ENCODE measurements at regions not wholly inside any gene's neighbourhood (a gene's known extent, or its start where the extent isn't known, plus 50 kb on each side); places are given as distances from the start of the nearest gene placed in this dataset.

DNA sequence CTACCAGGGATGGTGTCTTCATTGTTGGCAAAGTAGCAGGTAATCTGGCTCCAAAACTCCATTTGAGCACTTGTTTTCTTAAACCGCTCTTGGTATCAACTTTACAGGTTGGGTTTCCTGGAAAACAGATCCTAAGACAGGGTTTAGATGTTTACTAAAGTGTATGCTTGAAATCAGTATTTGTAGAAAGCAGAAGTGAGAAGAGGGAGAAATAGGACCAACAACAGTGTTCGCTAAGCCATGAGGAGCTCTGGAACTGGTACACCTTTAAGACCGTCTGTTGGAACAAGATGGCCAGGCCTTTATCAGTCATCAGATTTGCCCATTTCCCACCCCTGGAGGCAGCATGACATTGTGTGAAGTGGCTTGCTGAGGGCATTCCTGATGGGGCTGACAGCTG, 171.0 kb upstream of the COL8A1 start:
- intact Hi-C loops (cut with DNase I; ENCODE audit: low total_unique reads): no loop called here
- H3K36me3 ChIP-seq: no peaks in the 10 kb centered on the region
- no peaks in the 10 kb centered on the region for H3K4me1 ChIP-seq
- no peak for DNase-seq
- H3K27ac ChIP-seq: no peak overlapping the region
- no peak overlapping the region for H3K4me3 ChIP-seq
- TF ChIP-seq POLR2A (IDR thresholded peaks at IDR 0.05): no peak
- TF ChIP-seq, protein P1, sequence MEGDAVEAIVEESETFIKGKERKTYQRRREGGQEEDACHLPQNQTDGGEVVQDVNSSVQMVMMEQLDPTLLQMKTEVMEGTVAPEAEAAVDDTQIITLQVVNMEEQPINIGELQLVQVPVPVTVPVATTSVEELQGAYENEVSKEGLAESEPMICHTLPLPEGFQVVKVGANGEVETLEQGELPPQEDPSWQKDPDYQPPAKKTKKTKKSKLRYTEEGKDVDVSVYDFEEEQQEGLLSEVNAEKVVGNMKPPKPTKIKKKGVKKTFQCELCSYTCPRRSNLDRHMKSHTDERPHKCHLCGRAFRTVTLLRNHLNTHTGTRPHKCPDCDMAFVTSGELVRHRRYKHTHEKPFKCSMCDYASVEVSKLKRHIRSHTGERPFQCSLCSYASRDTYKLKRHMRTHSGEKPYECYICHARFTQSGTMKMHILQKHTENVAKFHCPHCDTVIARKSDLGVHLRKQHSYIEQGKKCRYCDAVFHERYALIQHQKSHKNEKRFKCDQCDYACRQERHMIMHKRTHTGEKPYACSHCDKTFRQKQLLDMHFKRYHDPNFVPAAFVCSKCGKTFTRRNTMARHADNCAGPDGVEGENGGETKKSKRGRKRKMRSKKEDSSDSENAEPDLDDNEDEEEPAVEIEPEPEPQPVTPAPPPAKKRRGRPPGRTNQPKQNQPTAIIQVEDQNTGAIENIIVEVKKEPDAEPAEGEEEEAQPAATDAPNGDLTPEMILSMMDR (IDR thresholded peaks at IDR 0.05): no peak
- no peaks in the 10 kb centered on the region for H3K9me3 ChIP-seq
- H3K27me3 ChIP-seq: no peaks in the 10 kb centered on the region

DNA sequence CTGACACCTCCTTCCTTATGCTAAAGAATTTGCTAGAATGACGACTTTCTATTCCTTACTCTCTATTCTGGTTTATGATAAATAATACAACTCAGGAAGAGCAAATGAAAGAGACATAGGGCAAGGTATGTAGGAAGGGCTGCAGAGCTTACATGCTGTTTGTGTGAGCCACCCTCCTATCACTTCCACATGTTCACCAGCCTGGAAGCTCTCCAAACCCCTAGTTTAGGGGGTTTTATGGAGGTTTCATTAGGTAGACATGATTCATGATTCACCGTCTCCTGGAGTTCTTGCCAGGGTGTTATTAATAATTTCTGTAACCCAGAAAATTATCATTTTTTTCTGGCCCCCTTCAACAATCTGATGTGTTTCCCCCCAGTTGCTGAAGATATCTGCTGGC, 172.1 kb upstream of the COL8A1 start:
- Histone ChIP-seq H3K36me3 (no peaks in the 10 kb centered on the region), H3K27me3 (no peaks in the 10 kb centered on the region), H3K9me3 (no peaks in the 10 kb centered on the region), H3K27ac (no peak overlapping the region), H3K4me1 (no peaks in the 10 kb centered on the region), H3K4me3 (no peak overlapping the region)
- TF ChIP-seq POLR2A (IDR thresholded peaks at IDR 0.05): no peak
- TF ChIP-seq, protein P1 (IDR thresholded peaks at IDR 0.05): no peak
- intact Hi-C loops (cut with DNase I; ENCODE audit: low total_unique reads): no loop called here
- DNase-seq: no peak

DNA sequence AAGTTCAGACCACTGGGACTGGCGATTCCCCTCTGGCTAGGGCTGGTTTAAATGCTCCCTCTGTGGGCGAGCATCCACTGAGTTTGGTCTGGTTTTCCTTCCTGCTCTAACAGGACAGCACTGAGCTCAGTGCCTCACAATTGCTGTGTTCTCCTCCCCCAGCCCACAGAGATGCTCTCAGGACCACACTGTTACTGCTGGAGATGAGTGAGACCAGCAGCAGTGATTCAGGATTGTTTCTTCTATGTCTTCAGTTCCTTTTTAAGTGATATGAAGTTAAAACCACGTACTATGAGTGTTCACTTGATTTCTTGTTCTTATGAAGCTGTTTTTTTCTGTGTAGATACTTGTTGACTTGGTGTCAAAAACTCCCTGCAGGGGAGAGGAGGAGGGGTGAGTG, 180.4 kb upstream of the COL8A1 start:
- Histone ChIP-seq H3K27me3 (no peaks in the 10 kb centered on the region), H3K4me3 (no peak overlapping the region), H3K9me3 (no peaks in the 10 kb centered on the region), H3K36me3 (no peaks in the 10 kb centered on the region), H3K4me1 (no peaks in the 10 kb centered on the region), H3K27ac (no peak overlapping the region)
- intact Hi-C loops (cut with DNase I; ENCODE audit: low total_unique reads): no loop called here
- no peak for TF ChIP-seq POLR2A (IDR thresholded peaks at IDR 0.05)
- TF ChIP-seq, protein P1 (IDR thresholded peaks at IDR 0.05): no peak
- no peak for DNase-seq

DNA sequence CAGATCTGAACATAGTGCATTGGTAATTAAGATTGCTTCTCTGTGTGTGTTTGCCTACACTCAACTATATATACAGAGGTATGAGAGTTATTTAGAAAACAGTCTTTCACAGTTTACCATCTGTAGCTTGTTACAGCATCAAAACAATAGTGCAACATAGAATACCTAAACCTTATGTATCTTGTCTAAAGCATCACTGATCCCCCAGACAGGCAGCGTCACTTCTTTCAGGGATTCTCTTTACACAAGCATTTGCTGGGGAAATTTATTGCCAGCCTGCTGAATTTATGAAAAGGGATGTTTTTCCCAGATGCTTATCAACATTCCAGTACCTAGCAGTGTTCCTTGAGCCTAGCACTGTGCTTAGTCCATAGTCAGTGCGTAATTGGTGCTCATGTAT, 195.8 kb upstream of the COL8A1 start:
- intact Hi-C loops (cut with DNase I; ENCODE audit: low total_unique reads): no loop called here
- no peak for DNase-seq
- Histone ChIP-seq H3K4me1 (no peaks in the 10 kb centered on the region), H3K9me3 (no peaks in the 10 kb centered on the region), H3K36me3 (no peaks in the 10 kb centered on the region), H3K4me3 (no peak overlapping the region), H3K27ac (no peak overlapping the region), H3K27me3 (no peaks in the 10 kb centered on the region)
- TF ChIP-seq, protein P1 (IDR thresholded peaks at IDR 0.05): no peak
- no peak for TF ChIP-seq POLR2A (IDR thresholded peaks at IDR 0.05)

DNA sequence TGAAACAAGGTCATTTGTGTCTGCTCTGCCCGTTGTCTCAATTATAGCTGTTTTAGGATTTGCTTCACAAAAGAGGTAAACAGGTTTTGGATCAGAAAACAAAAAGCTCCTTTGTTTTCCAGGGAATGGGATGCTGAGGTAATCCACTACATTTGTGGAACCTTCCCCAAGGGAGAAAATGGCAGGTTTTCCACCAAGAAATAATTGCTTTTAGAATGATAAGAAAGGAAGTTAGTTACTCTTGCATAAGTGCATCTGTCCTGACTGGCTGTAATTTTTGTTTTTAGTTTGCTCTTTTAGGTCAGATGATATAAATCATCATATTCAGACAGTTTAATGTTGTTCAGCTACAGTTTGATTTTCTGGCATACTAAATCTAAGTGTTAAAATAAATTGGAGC, 198.5 kb upstream of the COL8A1 start:
- intact Hi-C loops (cut with DNase I; ENCODE audit: low total_unique reads): no loop called here
- Histone ChIP-seq H3K27me3 (no peaks in the 10 kb centered on the region), H3K4me1 (no peaks in the 10 kb centered on the region), H3K4me3 (no peak overlapping the region), H3K27ac (peak overlapping the region in 1 of 2 donors; percentile 34), H3K9me3 (no peaks in the 10 kb centered on the region), H3K36me3 (no peaks in the 10 kb centered on the region)
- no peak for DNase-seq
- TF ChIP-seq, protein P1 (IDR thresholded peaks at IDR 0.05): no peak

Measured in uterus (tissue), 3 donors.